ENCODE measurements at regions not wholly inside any gene's neighbourhood (a gene's known extent, or its start where the extent isn't known, plus 50 kb on each side); places are given as distances from the start of the nearest gene placed in this dataset.

DNA sequence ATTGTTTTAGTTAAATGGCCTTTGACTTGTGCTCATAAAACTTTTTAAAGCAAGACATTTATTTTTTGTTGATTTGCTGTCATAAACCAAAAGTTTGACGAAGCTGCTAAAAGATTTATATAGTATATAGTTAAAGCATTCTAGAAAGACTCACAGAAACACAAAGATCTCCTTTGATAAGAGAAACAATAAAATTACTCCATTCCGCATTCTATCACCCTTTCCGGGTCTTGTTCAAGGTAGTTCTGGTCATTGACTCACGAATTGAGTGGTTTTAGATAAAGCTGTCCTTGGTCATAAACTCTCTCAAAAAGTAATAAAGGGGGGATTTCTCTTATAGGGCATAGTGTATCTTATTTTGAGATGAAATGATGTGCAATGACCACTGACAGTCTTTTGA is 1010.5 kb upstream of the NCAM2 start:
- TF ChIP-seq ELF4 (IDR thresholded peaks at IDR 0.05): no peak
- no peak for TF ChIP-seq NFRKB (IDR thresholded peaks at IDR 0.05)
- TF ChIP-seq FOXM1 (IDR thresholded peaks at IDR 0.05; ENCODE audit: borderline replicate concordance): no peak
- TF ChIP-seq CTBP1 (IDR thresholded peaks at IDR 0.05; ENCODE audit: borderline replicate concordance): no peak
- no peak for TF ChIP-seq FOXK2 (IDR thresholded peaks at IDR 0.05)
- ChIA-PET POLR2A (no interaction called here), CTCF (no interaction called here)
- DNase-seq (ENCODE audit: extremely low spot score): no peak

- CTCF ChIA-PET: no interaction called here
- POLR2A ChIA-PET: no interaction called here
- TF ChIP-seq BHLHE40 (IDR thresholded peaks at IDR 0.05; ENCODE audit: borderline replicate concordance) (no peak), SP1 (IDR thresholded peaks at IDR 0.05) (no peak), ARNT (IDR thresholded peaks at IDR 0.05) (no peak), LEF1 (IDR thresholded peaks at IDR 0.05; ENCODE audit: borderline replicate concordance) (no peak), FOXK2 (IDR thresholded peaks at IDR 0.05) (no peak), NFRKB (IDR thresholded peaks at IDR 0.05) (no peak), SUZ12 (IDR thresholded peaks at IDR 0.05) (no peak), HDGF (IDR thresholded peaks at IDR 0.05; ENCODE audit: borderline replicate concordance) (no peak), ZNF384 (IDR thresholded peaks at IDR 0.05) (no peak), FOXM1 (IDR thresholded peaks at IDR 0.05; ENCODE audit: borderline replicate concordance) (no peak), L3MBTL2 (conservative IDR thresholded peaks at IDR 0.05) (no peak)
- DNase-seq (ENCODE audit: extremely low spot score): no peak
Measured at GRCh38 chr21:19992540-19992939, 1005.7 kb upstream of the NCAM2 start.

GRCh38 chr21:19993268-19993667 is 1004.9 kb upstream of the NCAM2 start:
- TF ChIP-seq LEF1 (IDR thresholded peaks at IDR 0.05; ENCODE audit: borderline replicate concordance): no peak
- no peak for TF ChIP-seq ARNT (IDR thresholded peaks at IDR 0.05)
- TF ChIP-seq, protein P1, sequence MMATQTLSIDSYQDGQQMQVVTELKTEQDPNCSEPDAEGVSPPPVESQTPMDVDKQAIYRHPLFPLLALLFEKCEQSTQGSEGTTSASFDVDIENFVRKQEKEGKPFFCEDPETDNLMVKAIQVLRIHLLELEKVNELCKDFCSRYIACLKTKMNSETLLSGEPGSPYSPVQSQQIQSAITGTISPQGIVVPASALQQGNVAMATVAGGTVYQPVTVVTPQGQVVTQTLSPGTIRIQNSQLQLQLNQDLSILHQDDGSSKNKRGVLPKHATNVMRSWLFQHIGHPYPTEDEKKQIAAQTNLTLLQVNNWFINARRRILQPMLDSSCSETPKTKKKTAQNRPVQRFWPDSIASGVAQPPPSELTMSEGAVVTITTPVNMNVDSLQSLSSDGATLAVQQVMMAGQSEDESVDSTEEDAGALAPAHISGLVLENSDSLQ (IDR thresholded peaks at IDR 0.05): no peak
- no peak for TF ChIP-seq FOXA1 (IDR thresholded peaks at IDR 0.05)
- no peak for TF ChIP-seq FOXM1 (IDR thresholded peaks at IDR 0.05; ENCODE audit: borderline replicate concordance)
- TF ChIP-seq L3MBTL2 (conservative IDR thresholded peaks at IDR 0.05): no peak
- no peak for TF ChIP-seq CTBP1 (IDR thresholded peaks at IDR 0.05; ENCODE audit: borderline replicate concordance)
- TF ChIP-seq SUZ12 (IDR thresholded peaks at IDR 0.05): no peak
- TF ChIP-seq SP1 (IDR thresholded peaks at IDR 0.05): no peak
- TF ChIP-seq BHLHE40 (IDR thresholded peaks at IDR 0.05; ENCODE audit: borderline replicate concordance): no peak
- no peak for TF ChIP-seq FOXK2 (IDR thresholded peaks at IDR 0.05)
- TF ChIP-seq NFRKB (IDR thresholded peaks at IDR 0.05): no peak
- TF ChIP-seq HDGF (IDR thresholded peaks at IDR 0.05; ENCODE audit: borderline replicate concordance): no peak
- TF ChIP-seq TARDBP (IDR thresholded peaks at IDR 0.05): no peak
- no peak for DNase-seq (ENCODE audit: extremely low spot score)
- ChIA-PET POLR2A (no interaction called here), CTCF (no interaction called here)

DNA sequence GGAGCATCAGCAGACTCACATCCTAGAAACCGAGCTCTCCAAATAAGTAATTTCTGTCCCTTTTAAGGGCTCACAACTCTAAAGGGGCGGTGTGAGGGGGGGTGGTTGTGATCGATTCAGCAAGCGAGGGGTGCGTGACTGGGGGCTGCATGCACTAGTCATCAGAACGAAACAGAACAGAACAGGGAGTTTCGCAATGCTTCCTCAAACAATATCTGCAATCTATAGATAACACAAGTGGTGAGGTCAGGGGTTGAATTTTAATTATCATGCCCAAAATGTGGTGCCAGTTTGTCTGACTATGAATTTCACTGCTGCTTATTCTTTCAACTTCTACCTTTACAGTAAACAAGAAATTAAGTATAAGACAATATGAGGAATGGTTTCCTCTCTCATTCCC is 1003.0 kb upstream of the NCAM2 start:
- CTCF ChIA-PET: no interaction called here
- DNase-seq (ENCODE audit: extremely low spot score): no peak
- POLR2A ChIA-PET: no interaction called here
- TF ChIP-seq FOXK2 (IDR thresholded peaks at IDR 0.05): no peak
- no peak for TF ChIP-seq SP1 (IDR thresholded peaks at IDR 0.05)
- TF ChIP-seq NFRKB (IDR thresholded peaks at IDR 0.05): no peak
- no peak for TF ChIP-seq LEF1 (IDR thresholded peaks at IDR 0.05; ENCODE audit: borderline replicate concordance)
- TF ChIP-seq L3MBTL2 (conservative IDR thresholded peaks at IDR 0.05): no peak
- TF ChIP-seq ZNF384 (IDR thresholded peaks at IDR 0.05): no peak
- no peak for TF ChIP-seq BHLHE40 (IDR thresholded peaks at IDR 0.05; ENCODE audit: borderline replicate concordance)
- no peak for TF ChIP-seq FOXA1 (IDR thresholded peaks at IDR 0.05)
- TF ChIP-seq ELF4 (IDR thresholded peaks at IDR 0.05): no peak
- TF ChIP-seq ARNT (IDR thresholded peaks at IDR 0.05): no peak
- no peak for TF ChIP-seq HDGF (IDR thresholded peaks at IDR 0.05; ENCODE audit: borderline replicate concordance)
- no peak for TF ChIP-seq CTBP1 (IDR thresholded peaks at IDR 0.05; ENCODE audit: borderline replicate concordance)
- no peak for TF ChIP-seq FOXM1 (IDR thresholded peaks at IDR 0.05; ENCODE audit: borderline replicate concordance)
- TF ChIP-seq, protein P1 (IDR thresholded peaks at IDR 0.05): no peak
- TF ChIP-seq TARDBP (IDR thresholded peaks at IDR 0.05): no peak
- no peak for TF ChIP-seq SUZ12 (IDR thresholded peaks at IDR 0.05)

GRCh38 chr21:19998453-19998852 is 999.8 kb upstream of the NCAM2 start:
- POLR2A ChIA-PET: no interaction called here
- no peak for DNase-seq (ENCODE audit: extremely low spot score)

GRCh38 chr21:19999369-20000272 is 998.6 kb upstream of the NCAM2 start:
- no peak for TF ChIP-seq ARNT (IDR thresholded peaks at IDR 0.05)
- no peak for TF ChIP-seq HDGF (IDR thresholded peaks at IDR 0.05; ENCODE audit: borderline replicate concordance)
- no peak for TF ChIP-seq TARDBP (IDR thresholded peaks at IDR 0.05)
- no peak for TF ChIP-seq NFRKB (IDR thresholded peaks at IDR 0.05)
- no peak for TF ChIP-seq ZNF384 (IDR thresholded peaks at IDR 0.05)
- TF ChIP-seq FOXK2 (IDR thresholded peaks at IDR 0.05): no peak
- no peak for TF ChIP-seq L3MBTL2 (conservative IDR thresholded peaks at IDR 0.05)
- TF ChIP-seq, protein P1 (IDR thresholded peaks at IDR 0.05): no peak
- TF ChIP-seq LEF1 (IDR thresholded peaks at IDR 0.05; ENCODE audit: borderline replicate concordance): no peak
- no peak for TF ChIP-seq CTBP1 (IDR thresholded peaks at IDR 0.05; ENCODE audit: borderline replicate concordance)
- no peak for TF ChIP-seq FOXA1 (IDR thresholded peaks at IDR 0.05)
- TF ChIP-seq SUZ12 (IDR thresholded peaks at IDR 0.05): no peak
- no peak for TF ChIP-seq FOXM1 (IDR thresholded peaks at IDR 0.05; ENCODE audit: borderline replicate concordance)
- no peak for TF ChIP-seq SP1 (IDR thresholded peaks at IDR 0.05)
- no peak for TF ChIP-seq ELF4 (IDR thresholded peaks at IDR 0.05)
- no peak for DNase-seq (ENCODE audit: extremely low spot score)
- ChIA-PET POLR2A (no interaction called here), CTCF (no interaction called here)

More at GRCh38 chr21:19998453-19998852, 999.8 kb upstream of the NCAM2 start:
- CTCF ChIA-PET: no interaction called here
- no peak for TF ChIP-seq ELF4 (IDR thresholded peaks at IDR 0.05)
- no peak for TF ChIP-seq LEF1 (IDR thresholded peaks at IDR 0.05; ENCODE audit: borderline replicate concordance)
- no peak for TF ChIP-seq FOXA1 (IDR thresholded peaks at IDR 0.05)
- no peak for TF ChIP-seq SP1 (IDR thresholded peaks at IDR 0.05)

Measured in HEK293T (cell line).